DMS153 (cell line): ENCODE measurements at regions not wholly inside any gene's neighbourhood (a gene's known extent, or its start where the extent isn't known, plus 50 kb on each side); places are given as distances from the start of the nearest gene placed in this dataset.
"Not testable (repeated sequence)": the region's sequence is repeated elsewhere in the genome, so short reads cannot be mapped to it uniquely, and the experiment has no call there.

Experiments used
- DNase-seq: peaks from one replicate; lab custom pipeline; 2025; lab: John Stamatoyannopoulos, UW

GRCh38 chr7:52779004-52779403 lies 256.4 kb upstream of the POM121L12 start:
- DNase-seq: no peak

GRCh38 chr7:52777051-52777822 lies 258.2 kb upstream of the POM121L12 start:
- DNase-seq: no peak

DNA sequence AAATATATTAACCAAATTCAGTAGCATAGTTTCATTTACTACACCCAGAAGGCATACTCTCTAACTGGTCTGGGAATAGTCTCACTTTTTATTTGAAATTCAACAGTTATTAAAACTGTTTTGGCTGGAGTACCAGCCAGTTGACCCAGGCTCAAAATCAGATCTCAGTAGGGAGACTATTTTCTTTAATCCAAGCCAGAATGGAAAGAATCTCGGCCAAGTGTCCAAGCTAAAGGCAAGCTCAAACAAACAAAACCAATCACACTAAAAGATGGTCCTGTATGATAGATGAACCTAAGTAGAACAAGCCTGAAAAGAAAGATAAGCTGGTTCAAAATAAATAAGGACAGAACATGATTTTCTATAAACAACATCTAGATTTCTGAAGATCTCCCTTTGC lies 259.6 kb upstream of the POM121L12 start:
- DNase-seq: no peak

DNA sequence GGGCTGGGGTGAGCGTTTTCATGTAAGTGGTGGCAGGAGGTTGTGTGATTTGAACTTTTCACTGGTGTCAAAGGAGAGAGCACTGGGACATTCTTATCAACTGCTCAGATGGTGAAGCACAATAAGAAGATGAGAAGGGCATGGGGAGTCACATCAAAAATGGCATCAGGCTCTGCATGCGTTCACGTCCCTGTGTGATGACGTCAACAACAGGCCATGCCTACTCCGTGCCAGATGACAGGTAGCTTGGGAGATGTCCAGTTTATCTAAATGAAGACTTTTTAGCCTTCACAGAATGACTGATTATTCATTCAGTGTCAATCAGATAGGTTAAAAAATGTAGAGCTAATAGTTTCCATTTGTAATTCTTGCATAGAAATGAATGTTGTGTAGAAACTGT lies 264.3 kb upstream of the POM121L12 start:
- DNase-seq: no peak

DNA sequence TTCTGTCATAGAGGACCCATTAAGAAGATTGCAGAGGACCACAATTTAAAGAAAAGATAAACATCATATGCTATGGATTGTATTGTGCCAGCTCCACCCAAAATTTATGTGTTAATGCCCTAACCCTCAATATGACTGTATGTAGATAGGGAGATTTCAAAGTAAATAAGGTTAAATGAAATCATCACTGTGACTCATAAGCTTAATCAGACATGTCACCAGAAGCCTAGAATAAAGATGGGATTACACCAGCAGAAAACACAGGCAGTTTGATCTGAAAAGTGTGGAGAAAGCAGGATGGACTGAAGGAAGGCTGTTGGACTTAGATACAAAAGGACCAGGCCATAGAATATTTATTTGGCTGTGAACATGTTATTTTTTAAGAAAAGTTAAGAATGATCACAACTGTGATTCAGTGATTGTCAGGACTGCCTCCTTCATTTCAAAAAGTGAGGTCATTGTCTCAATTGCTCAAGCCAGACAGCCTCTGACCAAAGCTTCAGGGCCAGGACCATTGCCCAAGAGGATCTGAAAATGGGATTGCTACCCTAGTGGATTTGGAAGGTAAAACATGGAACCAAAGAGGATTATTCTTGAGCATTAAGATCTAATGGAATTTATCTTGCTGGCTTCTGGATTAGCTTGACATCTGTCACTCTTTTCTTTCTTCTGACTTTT lies 270.8 kb upstream of the POM121L12 start:
- DNase-seq: no peak

GRCh38 chr7:52758356-52758755 lies 277.1 kb upstream of the POM121L12 start:
- no peak for DNase-seq

DNA sequence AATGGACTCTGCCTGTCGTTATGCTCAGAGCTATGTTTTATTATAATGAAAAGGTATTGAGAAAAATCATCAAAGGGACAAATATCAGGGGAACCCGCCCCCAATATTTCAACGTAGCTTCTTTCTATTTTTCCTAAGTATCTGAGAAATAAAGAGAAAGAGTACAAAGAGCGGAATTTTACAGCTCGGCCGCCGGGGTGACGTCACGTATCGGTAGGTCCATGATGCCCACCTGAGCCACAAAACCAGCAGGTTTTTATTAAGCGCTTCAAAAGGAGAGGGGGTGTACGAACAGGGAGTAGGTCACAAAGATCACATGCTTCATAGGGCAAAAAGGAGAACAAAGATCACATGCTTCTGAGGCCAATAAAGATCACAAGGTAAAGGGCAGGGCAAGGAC lies 281.6 kb upstream of the POM121L12 start:
- DNase-seq: no peak

DNA sequence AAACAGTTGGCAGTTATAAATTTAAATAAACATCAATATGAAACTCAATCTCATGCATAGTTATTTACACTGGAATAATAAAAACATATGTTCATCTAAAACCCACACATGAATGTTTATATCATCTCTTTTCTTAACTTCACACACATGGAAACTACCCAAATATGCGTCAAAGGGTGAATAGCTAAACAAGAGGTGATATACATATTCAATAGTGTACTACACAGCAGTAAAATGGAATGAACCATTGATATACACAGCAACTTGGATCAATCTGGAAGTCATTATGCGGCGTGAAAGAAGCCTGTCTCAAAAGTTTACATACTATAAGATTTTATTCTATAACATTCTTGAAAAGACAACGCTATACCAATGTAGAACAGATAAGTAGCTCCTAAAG lies 282.5 kb upstream of the POM121L12 start:
- DNase-seq: no peak

DNA sequence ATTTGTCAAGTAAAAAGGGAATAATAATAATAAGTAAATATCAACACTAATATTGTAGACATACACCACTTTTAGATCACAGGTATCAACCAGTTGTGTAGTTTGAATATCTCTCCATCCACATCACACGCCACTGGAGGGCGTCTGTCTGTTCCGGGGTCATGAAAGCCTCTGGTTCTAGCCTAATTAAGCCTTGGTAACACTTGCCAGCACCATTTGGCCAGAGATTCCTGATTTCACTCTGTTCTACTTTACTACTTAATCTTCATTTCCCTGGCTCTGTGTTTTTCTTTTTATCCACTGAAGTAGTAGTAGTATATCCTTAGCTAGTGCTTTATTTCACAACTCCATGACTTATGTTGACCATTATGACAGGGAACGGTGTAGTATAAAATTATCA lies 285.6 kb upstream of the POM121L12 start:
- no peak for DNase-seq

DNA sequence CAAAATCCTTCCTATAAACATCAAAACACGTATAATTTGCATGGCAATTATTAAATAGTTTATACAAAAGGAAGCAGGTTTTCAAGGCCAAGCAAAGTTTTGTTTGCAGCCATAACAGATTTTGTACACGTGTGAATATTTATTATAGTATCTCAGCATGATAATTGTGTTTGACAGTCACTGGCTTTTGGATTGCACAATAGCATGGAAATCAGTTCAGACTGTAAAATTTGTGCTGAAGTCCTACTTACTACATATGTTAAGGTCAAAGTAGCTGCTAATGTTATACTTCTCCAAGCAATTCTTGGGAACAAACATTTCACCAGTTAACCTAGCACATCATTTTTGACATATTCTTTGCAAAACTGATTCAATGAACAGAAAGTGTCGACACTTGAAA lies 287.6 kb upstream of the POM121L12 start:
- DNase-seq: no peak

- no peak for DNase-seq
Measured at GRCh38 chr7:52741670-52742290, 293.7 kb upstream of the POM121L12 start.

GRCh38 chr7:52735656-52736055 lies 299.8 kb upstream of the POM121L12 start:
- no peak for DNase-seq

DNA sequence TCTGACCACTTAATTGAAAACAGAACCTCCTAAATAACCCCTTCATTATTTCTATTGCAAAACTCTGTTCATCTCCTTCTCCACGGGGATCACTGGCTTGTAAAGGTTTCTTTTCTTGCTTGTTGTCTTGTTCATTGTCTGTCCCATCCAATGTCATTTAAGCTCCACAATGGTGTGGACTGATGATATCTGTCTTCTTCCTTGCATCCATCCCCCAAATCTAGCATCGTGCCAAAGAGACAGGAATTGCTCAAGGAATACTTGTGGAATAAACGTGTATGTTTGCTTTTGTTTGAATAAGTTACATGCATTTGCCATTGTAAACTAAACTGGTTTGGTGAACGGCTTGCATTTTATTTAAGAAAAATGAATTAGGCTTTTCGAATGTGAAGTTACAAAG lies 306.8 kb upstream of the POM121L12 start:
- not testable (repeated sequence) for DNase-seq

DNA sequence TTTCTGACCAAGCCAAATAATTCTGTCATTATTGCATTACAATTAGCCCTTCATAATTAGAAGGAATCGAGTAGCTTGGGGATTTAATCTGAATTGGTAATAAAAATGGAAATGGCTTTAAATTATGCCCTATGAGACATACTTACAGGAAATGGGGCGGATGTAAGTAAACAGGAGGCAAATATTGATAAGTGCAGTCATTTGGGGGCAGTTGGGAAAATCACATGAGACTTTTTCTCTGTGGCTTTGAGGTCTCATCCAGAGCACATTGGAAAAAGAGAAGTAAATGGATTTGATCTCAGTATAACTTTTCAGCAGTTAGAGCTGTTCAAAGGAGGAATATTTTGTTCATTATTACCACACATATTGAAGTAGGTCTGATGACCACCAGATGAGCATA lies 307.8 kb upstream of the POM121L12 start:
- DNase-seq: no peak

DNA sequence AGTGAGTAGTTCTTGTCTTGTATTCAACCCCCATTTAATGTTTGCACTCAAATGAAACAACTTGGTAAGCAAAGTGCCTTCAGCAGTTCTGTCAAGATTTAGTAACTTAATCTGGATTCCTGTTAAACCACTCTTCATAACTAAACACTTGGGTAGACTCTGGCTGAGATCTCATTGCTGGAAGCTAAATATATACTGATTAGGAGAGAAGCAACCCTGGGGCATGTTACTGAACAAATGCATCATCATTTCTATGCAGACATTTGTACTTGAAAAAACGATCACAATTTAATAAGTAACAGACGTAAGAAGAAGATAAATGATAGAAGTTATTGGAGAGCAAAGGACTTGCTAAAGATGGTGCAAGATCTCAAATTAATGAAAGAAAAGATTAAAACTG lies 308.4 kb upstream of the POM121L12 start:
- no peak for DNase-seq

DNA sequence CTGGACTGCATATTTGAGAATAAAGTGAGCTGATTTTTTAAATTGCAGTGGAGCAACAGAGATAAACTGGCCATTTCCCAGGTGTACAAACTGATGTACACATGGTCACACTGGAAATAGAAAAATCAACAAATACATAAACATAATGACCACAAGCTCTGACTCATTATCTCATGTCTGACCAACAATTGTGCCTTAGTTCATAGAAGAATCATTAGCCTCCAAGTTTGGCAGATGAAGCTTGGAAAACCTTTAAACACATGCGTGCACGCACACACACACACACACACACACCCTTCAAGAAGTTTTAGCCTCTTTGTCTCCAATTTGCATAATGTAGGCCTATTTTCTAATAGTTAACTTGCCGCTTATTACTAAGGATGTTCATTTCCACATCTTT lies 308.9 kb upstream of the POM121L12 start:
- DNase-seq: no peak

DNA sequence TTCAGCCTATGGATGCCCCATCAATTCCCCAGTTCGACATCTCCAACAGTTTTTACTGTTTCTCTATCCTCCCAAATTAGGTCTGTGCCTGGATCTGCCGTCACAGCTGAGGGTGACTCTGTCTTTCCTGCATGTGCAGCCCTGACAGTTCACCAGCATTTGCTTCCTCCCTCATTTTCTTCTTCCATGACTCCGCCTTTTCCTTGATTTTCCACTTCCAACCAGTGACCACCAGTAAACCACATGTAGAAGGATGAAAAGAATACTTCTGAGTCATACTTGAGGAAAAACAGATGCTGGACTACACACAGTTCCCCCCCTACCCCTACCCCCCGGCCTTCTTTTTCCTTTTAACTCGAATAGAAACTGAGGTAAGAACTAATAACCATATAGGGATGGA lies 311.8 kb upstream of the POM121L12 start:
- DNase-seq: no peak

DNA sequence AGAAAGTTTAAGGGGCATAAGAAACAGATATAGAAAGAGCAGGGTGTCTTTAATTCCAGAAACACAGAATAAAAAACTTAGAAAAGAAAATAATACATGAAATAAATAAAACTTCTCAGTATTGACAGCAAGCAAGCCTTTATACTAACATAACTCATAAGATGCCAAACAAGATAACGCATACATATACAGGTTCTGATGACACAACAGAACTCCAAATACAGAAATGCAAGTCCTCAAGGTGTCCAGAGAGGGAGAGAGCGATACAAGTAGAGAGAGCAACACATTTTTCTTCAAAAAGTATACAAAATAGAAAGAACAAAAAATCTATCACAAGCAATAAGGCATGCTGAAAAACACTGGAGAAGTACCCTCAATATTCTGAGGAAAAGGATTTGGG lies 314.6 kb upstream of the POM121L12 start:
- no peak for DNase-seq

DNA sequence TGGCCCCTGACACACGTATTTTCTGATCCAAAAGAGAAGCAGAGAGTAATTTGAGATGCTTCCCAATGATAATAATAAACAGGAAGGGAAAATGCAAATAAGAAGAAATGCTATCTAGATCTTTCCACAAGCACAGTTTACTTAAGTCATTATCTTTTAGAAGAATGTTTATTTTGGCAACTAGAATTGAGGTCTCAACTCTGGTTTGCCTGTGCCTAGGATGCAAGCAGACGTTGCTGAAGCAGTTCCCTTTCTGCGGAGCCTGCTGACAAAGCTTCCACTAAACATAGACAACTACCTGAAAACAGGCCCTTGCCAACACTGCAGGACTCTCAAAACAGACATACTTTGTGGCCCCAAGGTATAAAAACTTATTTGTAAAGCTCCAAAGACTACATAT lies 315.8 kb upstream of the POM121L12 start:
- peak; percentile 88 for DNase-seq

DNA sequence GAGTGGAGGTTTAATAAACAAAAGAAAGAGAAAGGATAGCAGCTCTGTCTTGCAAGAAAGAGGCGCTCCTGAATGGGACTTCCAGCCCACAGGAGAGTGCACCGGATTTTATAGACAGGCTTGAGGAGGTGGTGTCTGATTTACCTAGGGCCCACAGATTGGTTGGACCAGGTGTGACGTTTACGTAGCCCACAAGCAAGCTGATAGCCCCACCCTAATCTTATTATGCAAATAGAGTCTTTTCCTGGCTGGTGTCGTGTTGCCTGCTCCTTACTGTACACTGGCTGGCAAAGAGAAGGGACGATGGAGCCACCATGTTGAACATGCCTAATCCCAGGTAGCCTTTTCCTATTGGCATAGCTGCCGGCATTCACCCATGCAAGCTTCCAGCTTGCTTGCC lies 319.7 kb upstream of the POM121L12 start:
- no peak for DNase-seq

DNA sequence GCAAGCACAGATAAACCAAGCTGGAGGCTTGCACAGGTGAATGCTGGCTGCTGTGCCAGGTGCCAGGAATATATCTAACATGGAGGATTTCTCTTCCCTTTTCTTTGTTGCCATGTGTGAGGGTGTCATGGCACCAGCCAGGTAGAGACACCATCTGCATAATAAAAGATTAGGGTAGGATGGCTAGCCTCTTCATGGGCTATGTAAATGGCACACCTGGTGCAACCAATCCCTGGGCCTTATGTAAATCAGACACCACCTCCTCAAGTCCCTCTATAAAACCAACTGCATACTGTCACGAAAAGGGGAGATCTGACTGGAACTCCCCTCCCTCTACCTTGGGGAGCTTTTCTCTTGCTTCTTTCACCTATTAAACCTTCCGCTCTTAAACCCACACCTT lies 322.5 kb upstream of the POM121L12 start:
- no peak for DNase-seq

- no peak for DNase-seq
Measured at GRCh38 chr7:52711951-52712350, 323.5 kb upstream of the POM121L12 start.

DNA sequence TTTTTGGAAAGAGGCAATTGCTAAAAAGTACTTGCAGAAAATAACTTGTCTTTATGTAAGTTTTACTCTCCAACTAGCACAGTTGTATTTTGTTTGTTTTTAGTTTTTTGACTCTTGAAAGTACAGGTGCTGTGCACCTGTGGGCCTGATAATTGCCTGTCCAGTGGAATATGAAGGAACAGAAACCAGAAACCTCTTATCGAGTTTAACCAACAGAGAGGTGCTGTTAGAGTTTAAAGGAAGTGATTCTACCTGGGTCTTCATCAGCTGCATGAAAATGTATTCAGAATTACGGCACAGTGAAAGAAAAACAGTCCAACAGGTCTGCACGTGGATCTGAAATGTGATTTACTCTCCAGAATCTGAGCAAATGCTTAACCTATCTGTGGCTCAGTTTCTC lies 326.6 kb upstream of the POM121L12 start:
- no peak for DNase-seq
